Neural cell (in vitro differentiated cells): ENCODE measurements at regions not wholly inside any gene's neighbourhood (a gene's known extent, or its start where the extent isn't known, plus 50 kb on each side); places are given as distances from the start of the nearest gene placed in this dataset.

Experiments used
- POLR2AphosphoS5 ChIP-seq: IDR thresholded peaks from 2 replicates; pipeline ENCODE4 v1.6.1; 2012
- RAD21 ChIP-seq: fragments of 450-650 bp; conservative IDR thresholded peaks from 2 replicates; pipeline ENCODE4 v1.6.1; 2014; ENCODE audit warnings: antibody characterized with exemption, mild to moderate bottlenecking, moderate library complexity
- SMC3 ChIP-seq: fragments of 450-650 bp; conservative IDR thresholded peaks from 2 replicates; pipeline ENCODE4 v1.6.1; 2014; ENCODE audit warnings: antibody characterized with exemption, mild to moderate bottlenecking, moderate library complexity; ENCODE audit not compliant: poor library complexity
- TF ChIP-seq, protein P1 (sequence below): fragments of 450-650 bp; IDR thresholded peaks from 2 replicates; pipeline ENCODE4 v1.5.1; 2014; ENCODE audit warnings: antibody characterized with exemption, mild to moderate bottlenecking, moderate library complexity; ENCODE audit not compliant: poor library complexity, severe bottlenecking

DNA sequence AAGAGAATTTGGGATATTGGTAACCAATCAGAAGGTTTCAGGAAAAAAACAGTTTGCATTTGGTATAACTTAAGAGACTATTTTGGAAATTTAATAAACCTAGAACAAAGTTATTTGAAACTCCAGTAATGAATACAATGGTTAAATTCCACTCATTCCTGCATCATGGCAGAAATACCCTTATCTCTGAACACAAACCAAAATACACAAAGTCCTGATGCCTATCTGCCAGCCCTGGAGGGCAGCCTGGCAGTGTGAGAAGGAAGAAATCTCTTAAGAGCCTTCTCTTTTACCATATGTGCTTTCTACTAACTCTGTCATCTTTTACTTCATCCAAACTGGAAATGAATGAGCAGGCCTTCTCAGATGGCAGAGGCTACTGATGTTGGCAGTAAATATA, 147.1 kb upstream of the LYZL1 start:
- TF ChIP-seq RAD21 (no peak), POLR2AphosphoS5 (no peak), SMC3 (no peak)
- TF ChIP-seq, protein P1, sequence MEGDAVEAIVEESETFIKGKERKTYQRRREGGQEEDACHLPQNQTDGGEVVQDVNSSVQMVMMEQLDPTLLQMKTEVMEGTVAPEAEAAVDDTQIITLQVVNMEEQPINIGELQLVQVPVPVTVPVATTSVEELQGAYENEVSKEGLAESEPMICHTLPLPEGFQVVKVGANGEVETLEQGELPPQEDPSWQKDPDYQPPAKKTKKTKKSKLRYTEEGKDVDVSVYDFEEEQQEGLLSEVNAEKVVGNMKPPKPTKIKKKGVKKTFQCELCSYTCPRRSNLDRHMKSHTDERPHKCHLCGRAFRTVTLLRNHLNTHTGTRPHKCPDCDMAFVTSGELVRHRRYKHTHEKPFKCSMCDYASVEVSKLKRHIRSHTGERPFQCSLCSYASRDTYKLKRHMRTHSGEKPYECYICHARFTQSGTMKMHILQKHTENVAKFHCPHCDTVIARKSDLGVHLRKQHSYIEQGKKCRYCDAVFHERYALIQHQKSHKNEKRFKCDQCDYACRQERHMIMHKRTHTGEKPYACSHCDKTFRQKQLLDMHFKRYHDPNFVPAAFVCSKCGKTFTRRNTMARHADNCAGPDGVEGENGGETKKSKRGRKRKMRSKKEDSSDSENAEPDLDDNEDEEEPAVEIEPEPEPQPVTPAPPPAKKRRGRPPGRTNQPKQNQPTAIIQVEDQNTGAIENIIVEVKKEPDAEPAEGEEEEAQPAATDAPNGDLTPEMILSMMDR, result no peak
